Kidney epithelial cell (primary cell): ENCODE measurements at regions not wholly inside any gene's neighbourhood (a gene's known extent, or its start where the extent isn't known, plus 50 kb on each side); places are given as distances from the start of the nearest gene placed in this dataset.

Experiments
- DNase-seq: peaks from one replicate; pipeline ENCODE4 v3.0.0-alpha.2; 2010; ENCODE audit warnings: low read depth
- H3K27me3 ChIP-seq: 2 replicates; pipeline ENCODE4 v1.6.0; 2011; ENCODE audit warnings: low read length; ENCODE audit not compliant: control insufficient read depth, insufficient read depth
- H3K36me3 ChIP-seq: 2 replicates; pipeline ENCODE4 v1.5.1; 2011; ENCODE audit warnings: low read length; ENCODE audit not compliant: control insufficient read depth, insufficient read depth
- H3K4me3 ChIP-seq: 2 replicates; pipeline ENCODE4 v1.5.1; 2011; ENCODE audit warnings: low read depth, mild to moderate bottlenecking, control low read depth, low read length
- CTCF ChIP-seq: IDR thresholded peaks from 2 replicates; pipeline ENCODE4 v1.5.1; 2011; ENCODE audit warnings: mild to moderate bottlenecking, moderate library complexity, low read length, control low read depth, inconsistent platforms; ENCODE audit not compliant: insufficient read depth, poor library complexity, severe bottlenecking

GRCh38 chr4:37015391-37015790, 229.2 kb upstream of the NWD2 start:
- Histone ChIP-seq H3K36me3 (no peaks in the 10 kb centered on the region), H3K4me3 (no peak overlapping the region), H3K27me3 (no peaks in the 10 kb centered on the region)
- DNase-seq = no peak
- no peak for TF ChIP-seq CTCF

GRCh38 chr4:37023504-37023903, 221.0 kb upstream of the NWD2 start:
- no peak for DNase-seq

GRCh38 chr4:37023996-37024395, 220.5 kb upstream of the NWD2 start:
- no peak for TF ChIP-seq CTCF
- H3K36me3 ChIP-seq = no peaks in the 10 kb centered on the region
- DNase-seq = no peak

More at GRCh38 chr4:37023504-37023903, 221.0 kb upstream of the NWD2 start:
- H3K27me3 ChIP-seq = no peaks in the 10 kb centered on the region
- H3K36me3 ChIP-seq = no peaks in the 10 kb centered on the region
- H3K4me3 ChIP-seq = no peak overlapping the region
- TF ChIP-seq CTCF = no peak

DNA sequence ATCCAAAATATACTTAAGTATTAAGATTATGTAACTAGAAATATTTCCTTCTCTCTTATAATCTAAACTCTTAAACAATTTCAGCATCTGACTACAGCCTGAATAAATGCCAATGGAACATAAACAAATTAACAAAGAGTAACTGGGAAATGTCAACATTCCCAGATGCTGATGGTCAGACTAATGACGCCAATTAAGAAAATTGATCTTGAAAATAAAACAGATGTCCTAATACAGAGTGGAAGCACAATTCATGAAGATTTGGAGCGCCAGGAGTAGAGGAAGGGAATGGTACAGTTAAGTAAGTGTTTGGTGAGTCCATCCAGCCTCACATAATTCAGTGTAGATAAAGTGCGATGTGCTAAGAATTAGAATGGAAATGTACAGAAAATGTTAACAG, 203.7 kb upstream of the NWD2 start:
- no peaks in the 10 kb centered on the region for H3K27me3 ChIP-seq
- no peak for TF ChIP-seq CTCF
- no peak for DNase-seq

More at GRCh38 chr4:37023996-37024395, 220.5 kb upstream of the NWD2 start:
- H3K27me3 ChIP-seq = no peaks in the 10 kb centered on the region
- no peak overlapping the region for H3K4me3 ChIP-seq

GRCh38 chr4:37043342-37043741, 201.2 kb upstream of the NWD2 start:
- no peak overlapping the region for H3K4me3 ChIP-seq
- DNase-seq = no peak
- no peak for TF ChIP-seq CTCF
- no peaks in the 10 kb centered on the region for H3K36me3 ChIP-seq
- no peaks in the 10 kb centered on the region for H3K27me3 ChIP-seq

More for the DNA sequence above, 203.7 kb upstream of the NWD2 start:
- Histone ChIP-seq H3K36me3 (no peaks in the 10 kb centered on the region), H3K4me3 (no peak overlapping the region)

DNA sequence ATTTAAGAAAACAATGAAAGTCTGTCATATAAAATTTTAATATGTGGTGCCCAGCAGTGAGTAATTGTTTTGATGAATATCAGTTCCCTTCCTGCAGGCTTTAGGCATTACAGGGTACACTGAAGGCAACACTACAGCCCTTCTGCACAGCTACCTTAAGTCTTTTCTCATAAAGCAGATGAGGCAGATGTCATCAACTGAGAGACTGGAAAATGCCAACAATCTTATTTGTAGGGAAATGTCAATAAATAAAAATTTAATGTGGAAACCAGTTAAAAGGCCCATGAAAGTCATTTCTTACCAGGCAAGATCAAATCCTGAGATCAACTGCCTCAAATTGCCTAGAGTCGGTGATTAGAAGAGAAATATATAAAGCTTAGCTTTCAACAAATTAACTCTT, 193.4 kb upstream of the NWD2 start:
- H3K4me3 ChIP-seq = no peak overlapping the region
- DNase-seq = no peak
- no peaks in the 10 kb centered on the region for H3K36me3 ChIP-seq
- no peaks in the 10 kb centered on the region for H3K27me3 ChIP-seq
- TF ChIP-seq CTCF = no peak
